Immature natural killer cell (primary cell): ENCODE measurements at regions not wholly inside any gene's neighbourhood (a gene's known extent, or its start where the extent isn't known, plus 50 kb on each side); places are given as distances from the start of the nearest gene placed in this dataset.

Experiments used
- DNase-seq, 3 donors: peaks; one replicate each; pipeline ENCODE4 v3.0.0; 2022; ENCODE audit warnings: mixed read lengths in 1 of 3
- H3K27ac Mint-ChIP-seq, 6 donors: one replicate each; pipeline ENCODE4 v1.8.0; 2020; ENCODE audit warnings: mixed read lengths in 6 of 6, mild to moderate bottlenecking in 5 of 6, inconsistent platforms in 4 of 6, moderate library complexity in 3 of 6
- H3K27me3 Mint-ChIP-seq, 3 donors: one replicate each; pipeline ENCODE4 v1.8.0; 2020 to 2021; ENCODE audit warnings: low read depth in 3 of 3, mild to moderate bottlenecking in 3 of 3, mixed read lengths in 3 of 3, moderate library complexity in 3 of 3, inconsistent platforms in 1 of 3
- H3K36me3 Mint-ChIP-seq, 3 donors: one replicate each; pipeline ENCODE4 v1.8.0; 2020; ENCODE audit warnings: mixed read lengths in 3 of 3, inconsistent platforms in 2 of 3, mild to moderate bottlenecking in 2 of 3
- H3K4me1 Mint-ChIP-seq, 2 donors: one replicate each; pipeline ENCODE4 v1.8.0; 2020; ENCODE audit warnings: inconsistent platforms in 2 of 2, mild to moderate bottlenecking in 2 of 2, mixed read lengths in 2 of 2, moderate library complexity in 1 of 2
- H3K4me3 Mint-ChIP-seq, 5 donors: one replicate each; pipeline ENCODE4 v1.8.0; 2020; ENCODE audit warnings: mild to moderate bottlenecking in 5 of 5, mixed read lengths in 5 of 5, inconsistent platforms in 3 of 5, moderate library complexity in 3 of 5
- H3K9me3 Mint-ChIP-seq, 6 donors: one replicate each; pipeline ENCODE4 v1.8.0; 2020; ENCODE audit warnings: mild to moderate bottlenecking in 6 of 6, mixed read lengths in 6 of 6, inconsistent platforms in 4 of 6, moderate library complexity in 3 of 6

GRCh38 chr7:84452618-84453017 is 258.0 kb upstream of the SEMA3A start:
- peaks cover 0 to 1% (median 0%) of the 10 kb centered on the region in 3 donors for H3K27me3 Mint-ChIP-seq
- no peaks in the 10 kb centered on the region for H3K36me3 Mint-ChIP-seq
- no peak overlapping the region for H3K27ac Mint-ChIP-seq
- peaks cover 0 to 18% (median 9%) of the 10 kb centered on the region in 6 donors for H3K9me3 Mint-ChIP-seq
- no peaks in the 10 kb centered on the region for H3K4me1 Mint-ChIP-seq
- no peak overlapping the region for H3K4me3 Mint-ChIP-seq
- DNase-seq = no peak

GRCh38 chr7:84450772-84451171 is 256.2 kb upstream of the SEMA3A start:
- peaks cover 4 to 28% (median 12%) of the 10 kb centered on the region in 6 donors for H3K9me3 Mint-ChIP-seq
- no peaks in the 10 kb centered on the region for H3K4me1 Mint-ChIP-seq
- no peak for DNase-seq
- H3K36me3 Mint-ChIP-seq = no peaks in the 10 kb centered on the region
- H3K27me3 Mint-ChIP-seq = peaks cover 0 to 1% (median 0%) of the 10 kb centered on the region in 3 donors
- H3K27ac Mint-ChIP-seq = no peak overlapping the region
- H3K4me3 Mint-ChIP-seq = no peak overlapping the region

GRCh38 chr7:84447636-84448293 is 253.2 kb upstream of the SEMA3A start:
- no peak for DNase-seq
- H3K27ac Mint-ChIP-seq = no peak overlapping the region
- H3K4me3 Mint-ChIP-seq = no peak overlapping the region
- no peaks in the 10 kb centered on the region for H3K4me1 Mint-ChIP-seq
- H3K27me3 Mint-ChIP-seq = peaks cover 0 to 1% (median 0%) of the 10 kb centered on the region in 3 donors
- peaks cover 7 to 39% (median 15%) of the 10 kb centered on the region in 6 donors for H3K9me3 Mint-ChIP-seq
- no peaks in the 10 kb centered on the region for H3K36me3 Mint-ChIP-seq

- H3K27ac Mint-ChIP-seq = no peak overlapping the region
- peaks cover 0 to 1% (median 0%) of the 10 kb centered on the region in 3 donors for H3K27me3 Mint-ChIP-seq
Observed at GRCh38 chr7:84446991-84447480, 252.4 kb upstream of the SEMA3A start.

GRCh38 chr7:84425702-84426259 is 231.2 kb upstream of the SEMA3A start:
- Mint-ChIP-seq H3K9me3 (peaks cover 2 to 23% (median 20%) of the 10 kb centered on the region in 6 donors), H3K36me3 (no peaks in the 10 kb centered on the region), H3K4me1 (no peaks in the 10 kb centered on the region), H3K27me3 (no peaks in the 10 kb centered on the region), H3K27ac (no peak overlapping the region), H3K4me3 (no peak overlapping the region)
- DNase-seq = no peak

More at GRCh38 chr7:84446991-84447480, 252.4 kb upstream of the SEMA3A start:
- Mint-ChIP-seq H3K4me3 (no peak overlapping the region), H3K9me3 (peaks cover 7 to 46% (median 18%) of the 10 kb centered on the region in 6 donors), H3K4me1 (no peaks in the 10 kb centered on the region), H3K36me3 (no peaks in the 10 kb centered on the region)
- no peak for DNase-seq

- H3K36me3 Mint-ChIP-seq = no peaks in the 10 kb centered on the region
Observed at GRCh38 chr7:84422790-84423189, 228.2 kb upstream of the SEMA3A start.

GRCh38 chr7:84412161-84412969 is 217.8 kb upstream of the SEMA3A start:
- no peaks in the 10 kb centered on the region for H3K27me3 Mint-ChIP-seq
- no peaks in the 10 kb centered on the region for H3K4me1 Mint-ChIP-seq
- no peak overlapping the region for H3K27ac Mint-ChIP-seq
- H3K36me3 Mint-ChIP-seq = no peaks in the 10 kb centered on the region
- no peak for DNase-seq
- H3K9me3 Mint-ChIP-seq = peaks cover 4 to 25% (median 11%) of the 10 kb centered on the region in 6 donors
- H3K4me3 Mint-ChIP-seq = no peak overlapping the region

More at GRCh38 chr7:84422790-84423189, 228.2 kb upstream of the SEMA3A start:
- Mint-ChIP-seq H3K27ac (no peak overlapping the region), H3K4me1 (no peaks in the 10 kb centered on the region), H3K9me3 (peaks cover 11 to 34% (median 26%) of the 10 kb centered on the region in 6 donors), H3K4me3 (no peak overlapping the region), H3K27me3 (no peaks in the 10 kb centered on the region)
- no peak for DNase-seq

- Mint-ChIP-seq H3K27me3 (no peaks in the 10 kb centered on the region), H3K4me1 (no peaks in the 10 kb centered on the region), H3K9me3 (peaks cover 7 to 58% (median 37%) of the 10 kb centered on the region in 6 donors)
Observed at GRCh38 chr7:84399661-84400060, 205.1 kb upstream of the SEMA3A start.

GRCh38 chr7:84394219-84394618 is 199.6 kb upstream of the SEMA3A start:
- Mint-ChIP-seq H3K27ac (no peak overlapping the region), H3K4me3 (no peak overlapping the region), H3K27me3 (no peaks in the 10 kb centered on the region), H3K9me3 (peaks cover 10 to 55% (median 25%) of the 10 kb centered on the region in 6 donors), H3K36me3 (no peaks in the 10 kb centered on the region), H3K4me1 (no peaks in the 10 kb centered on the region)
- DNase-seq = no peak

More at GRCh38 chr7:84399661-84400060, 205.1 kb upstream of the SEMA3A start:
- Mint-ChIP-seq H3K27ac (no peak overlapping the region), H3K4me3 (no peak overlapping the region), H3K36me3 (peaks cover 0 to 4% (median 0%) of the 10 kb centered on the region in 3 donors)
- DNase-seq = no peak

GRCh38 chr7:84393786-84394185 is 199.2 kb upstream of the SEMA3A start:
- DNase-seq = no peak
- no peak overlapping the region for H3K27ac Mint-ChIP-seq
- no peaks in the 10 kb centered on the region for H3K4me1 Mint-ChIP-seq
- no peaks in the 10 kb centered on the region for H3K27me3 Mint-ChIP-seq
- H3K36me3 Mint-ChIP-seq = no peaks in the 10 kb centered on the region
- no peak overlapping the region for H3K4me3 Mint-ChIP-seq
- H3K9me3 Mint-ChIP-seq = peaks cover 10 to 55% (median 25%) of the 10 kb centered on the region in 6 donors

- Mint-ChIP-seq H3K27ac (no peak overlapping the region), H3K9me3 (peaks cover 10 to 59% (median 26%) of the 10 kb centered on the region in 6 donors), H3K27me3 (peaks cover 0 to 2% (median 0%) of the 10 kb centered on the region in 3 donors), H3K36me3 (no peaks in the 10 kb centered on the region), H3K4me3 (no peak overlapping the region), H3K4me1 (no peaks in the 10 kb centered on the region)
- no peak for DNase-seq
Observed at GRCh38 chr7:84390845-84391244, 196.3 kb upstream of the SEMA3A start.

GRCh38 chr7:84389242-84389641 is 194.7 kb upstream of the SEMA3A start:
- Mint-ChIP-seq H3K4me1 (no peaks in the 10 kb centered on the region), H3K9me3 (peaks cover 10 to 58% (median 21%) of the 10 kb centered on the region in 6 donors), H3K27me3 (peaks cover 0 to 2% (median 0%) of the 10 kb centered on the region in 3 donors), H3K4me3 (no peak overlapping the region), H3K27ac (no peak overlapping the region), H3K36me3 (no peaks in the 10 kb centered on the region)
- no peak for DNase-seq

GRCh38 chr7:84387595-84387994 is 193.0 kb upstream of the SEMA3A start:
- no peaks in the 10 kb centered on the region for H3K36me3 Mint-ChIP-seq
- peaks cover 8 to 42% (median 17%) of the 10 kb centered on the region in 6 donors for H3K9me3 Mint-ChIP-seq
- no peak overlapping the region for H3K27ac Mint-ChIP-seq
- no peak for DNase-seq
- H3K4me1 Mint-ChIP-seq = no peaks in the 10 kb centered on the region
- peaks cover 0 to 2% (median 0%) of the 10 kb centered on the region in 3 donors for H3K27me3 Mint-ChIP-seq
- no peak overlapping the region for H3K4me3 Mint-ChIP-seq

GRCh38 chr7:84384417-84384816 is 189.8 kb upstream of the SEMA3A start:
- DNase-seq = no peak
- Mint-ChIP-seq H3K9me3 (peaks cover 5 to 51% (median 16%) of the 10 kb centered on the region in 6 donors), H3K4me1 (no peaks in the 10 kb centered on the region)

More at GRCh38 chr7:84384417-84384816, 189.8 kb upstream of the SEMA3A start:
- H3K4me3 Mint-ChIP-seq = no peak overlapping the region
- H3K27ac Mint-ChIP-seq = no peak overlapping the region
- H3K27me3 Mint-ChIP-seq = peaks cover 0 to 2% (median 0%) of the 10 kb centered on the region in 3 donors
- H3K36me3 Mint-ChIP-seq = peaks cover 0 to 4% (median 0%) of the 10 kb centered on the region in 3 donors
